HepG2 (cell line): ENCODE measurements at regions not wholly inside any gene's neighbourhood (a gene's known extent, or its start where the extent isn't known, plus 50 kb on each side); places are given as distances from the start of the nearest gene placed in this dataset.
A peak's percentile ranks its signal among the peaks of the same experiment; 100 is the strongest.

Source experiments
- BRD4 ChIP-seq: sonication (generic); formaldehyde crosslinking; IDR thresholded peaks from 2 replicates; pipeline ENCODE4 v1.4.0; 2020; ENCODE audit warnings: missing genetic modification reagents
- FOXA1 ChIP-seq, 2 experiments: fragments of 450-650 bp in 1 of 2; sonication (generic) in 1 of 2; formaldehyde crosslinking in 1 of 2; IDR thresholded peaks; 2 replicates each; pipeline versions ENCODE4 v1.4.0 to v1.6.1; 2016 to 2020; ENCODE audit warnings: missing genetic modification reagents in 1 of 2
- GABPB1 ChIP-seq: IDR thresholded peaks from 2 replicates; pipeline ENCODE4 v1.6.1; 2016; ENCODE audit warnings: mild to moderate bottlenecking, missing genetic modification reagents, moderate library complexity, missing compliant biosample characterization
- MIER2 ChIP-seq: IDR thresholded peaks from 2 replicates; pipeline ENCODE4 v1.6.1; 2016; ENCODE audit warnings: missing biosample characterization, missing genetic modification reagents
- MZF1 ChIP-seq: sonication (generic); formaldehyde crosslinking; IDR thresholded peaks from 2 replicates; pipeline ENCODE4 v1.8.1; 2023; ENCODE audit warnings: mild to moderate bottlenecking, missing genetic modification reagents, borderline replicate concordance
- PRMT3 ChIP-seq: sonication (generic); formaldehyde crosslinking; IDR thresholded peaks from 2 replicates; pipeline ENCODE4 v1.8.1; 2022; ENCODE audit warnings: low read depth, mild to moderate bottlenecking, moderate library complexity, missing genetic modification reagents, borderline replicate concordance
- ZBTB7A ChIP-seq: sonication (generic); formaldehyde crosslinking; IDR thresholded peaks from 2 replicates; pipeline ENCODE4 v1.8.0; 2022; ENCODE audit warnings: mild to moderate bottlenecking, missing genetic modification reagents
- ZNF335 ChIP-seq: sonication (generic); formaldehyde crosslinking; IDR thresholded peaks from 2 replicates; pipeline ENCODE4 v1.4.0; 2020; ENCODE audit warnings: missing genetic modification reagents
- ZNF407 ChIP-seq: sonication (generic); formaldehyde crosslinking; IDR thresholded peaks from one replicate; pipeline ENCODE4 v1.5.1; 2020; ENCODE audit warnings: mild to moderate bottlenecking, missing genetic modification reagents; ENCODE audit errors: not compliant biosample characterization
- ZNF543 ChIP-seq: sonication (generic); formaldehyde crosslinking; IDR thresholded peaks from 2 replicates; pipeline ENCODE4 v1.4.0; 2020; ENCODE audit warnings: mild to moderate bottlenecking, missing genetic modification reagents
- ZNF558 ChIP-seq: sonication (generic); formaldehyde crosslinking; IDR thresholded peaks from 2 replicates; pipeline ENCODE4 v1.9.0; 2022; ENCODE audit warnings: mild to moderate bottlenecking, missing genetic modification reagents, borderline replicate concordance
- TF ChIP-seq, protein P1 (sequence below): sonication (generic); formaldehyde crosslinking; IDR thresholded peaks from 2 replicates; pipeline ENCODE4 v1.4.0; 2020; ENCODE audit warnings: missing genetic modification reagents, mild to moderate bottlenecking, borderline replicate concordance
- TF ChIP-seq, protein P2 (sequence below): IDR thresholded peaks from 2 replicates; pipeline ENCODE4 v1.6.1; 2016; ENCODE audit warnings: mild to moderate bottlenecking

DNA sequence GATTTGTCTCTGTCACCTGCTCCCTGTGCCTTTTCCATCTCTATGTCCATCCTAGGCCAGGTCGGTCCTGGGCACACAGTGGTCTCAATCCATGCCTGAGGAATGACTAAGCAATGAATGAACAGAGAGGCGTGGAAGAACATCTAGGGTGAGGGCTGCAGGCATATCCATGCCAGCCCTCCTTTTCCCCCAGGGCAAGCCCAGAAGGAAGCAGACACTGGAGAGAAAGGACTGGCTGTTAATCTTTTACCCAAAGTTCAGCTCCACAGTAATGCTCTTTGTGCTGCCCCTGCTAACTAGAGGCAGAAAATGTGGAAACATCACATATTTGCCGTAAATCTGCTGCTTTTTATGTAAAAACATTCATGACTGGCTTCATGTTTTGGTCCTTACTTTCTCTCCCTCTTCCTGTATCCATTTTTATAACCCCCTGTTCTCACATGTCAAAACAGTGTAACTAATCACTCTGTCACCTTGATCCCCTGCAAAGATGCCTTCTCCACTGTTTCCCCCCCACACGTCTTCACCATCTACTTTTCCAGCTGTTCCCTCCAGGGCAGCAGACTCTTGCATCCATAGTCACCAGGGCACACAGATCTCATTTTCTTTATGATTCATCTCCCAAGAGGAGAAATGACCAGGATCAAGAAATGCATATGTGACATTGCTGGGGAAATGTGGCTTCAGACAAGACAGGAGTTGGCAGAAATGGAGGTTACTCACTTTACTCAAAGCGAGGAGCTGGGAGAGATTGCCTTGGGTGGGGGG is 166.4 kb upstream of the PROX1 start (continued):
- TF ChIP-seq, protein P1, sequence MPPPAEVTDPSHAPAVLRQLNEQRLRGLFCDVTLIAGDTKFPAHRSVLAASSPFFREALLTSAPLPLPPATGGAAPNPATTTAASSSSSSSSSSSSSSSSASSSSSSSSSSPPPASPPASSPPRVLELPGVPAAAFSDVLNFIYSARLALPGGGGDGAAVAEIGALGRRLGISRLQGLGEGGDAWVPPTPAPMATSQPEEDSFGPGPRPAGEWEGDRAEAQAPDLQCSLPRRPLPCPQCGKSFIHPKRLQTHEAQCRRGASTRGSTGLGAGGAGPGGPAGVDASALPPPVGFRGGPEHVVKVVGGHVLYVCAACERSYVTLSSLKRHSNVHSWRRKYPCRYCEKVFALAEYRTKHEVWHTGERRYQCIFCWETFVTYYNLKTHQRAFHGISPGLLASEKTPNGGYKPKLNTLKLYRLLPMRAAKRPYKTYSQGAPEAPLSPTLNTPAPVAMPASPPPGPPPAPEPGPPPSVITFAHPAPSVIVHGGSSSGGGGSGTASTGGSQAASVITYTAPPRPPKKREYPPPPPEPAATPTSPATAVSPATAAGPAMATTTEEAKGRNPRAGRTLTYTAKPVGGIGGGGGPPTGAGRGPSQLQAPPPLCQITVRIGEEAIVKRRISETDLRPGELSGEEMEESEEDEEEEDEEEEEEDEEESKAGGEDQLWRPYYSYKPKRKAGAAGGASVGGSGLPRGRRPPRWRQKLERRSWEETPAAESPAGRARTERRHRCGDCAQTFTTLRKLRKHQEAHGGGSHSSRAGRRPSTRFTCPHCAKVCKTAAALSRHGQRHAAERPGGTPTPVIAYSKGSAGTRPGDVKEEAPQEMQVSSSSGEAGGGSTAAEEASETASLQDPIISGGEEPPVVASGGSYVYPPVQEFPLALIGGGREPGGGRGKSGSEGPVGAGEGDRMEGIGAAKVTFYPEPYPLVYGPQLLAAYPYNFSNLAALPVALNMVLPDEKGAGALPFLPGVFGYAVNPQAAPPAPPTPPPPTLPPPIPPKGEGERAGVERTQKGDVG (CRISPR knock-in tag) = no peak
- no peak for TF ChIP-seq ZBTB7A (CRISPR knock-in tag)
- no peak for TF ChIP-seq FOXA1 (IDR thresholded peaks at IDR 0.05)
- TF ChIP-seq FOXA1 (CRISPR knock-in tag; IDR thresholded peaks at IDR 0.05) = no peak
- TF ChIP-seq ZNF558 (CRISPR knock-in tag) = no peak
- TF ChIP-seq MIER2 (CRISPR knock-in tag) = 0 out of 2 replicates have a peak, but pooled peaks have one; percentile 16
- no peak for TF ChIP-seq GABPB1
- no peak for TF ChIP-seq ZNF407 (CRISPR knock-in tag)
- TF ChIP-seq, protein P2, sequence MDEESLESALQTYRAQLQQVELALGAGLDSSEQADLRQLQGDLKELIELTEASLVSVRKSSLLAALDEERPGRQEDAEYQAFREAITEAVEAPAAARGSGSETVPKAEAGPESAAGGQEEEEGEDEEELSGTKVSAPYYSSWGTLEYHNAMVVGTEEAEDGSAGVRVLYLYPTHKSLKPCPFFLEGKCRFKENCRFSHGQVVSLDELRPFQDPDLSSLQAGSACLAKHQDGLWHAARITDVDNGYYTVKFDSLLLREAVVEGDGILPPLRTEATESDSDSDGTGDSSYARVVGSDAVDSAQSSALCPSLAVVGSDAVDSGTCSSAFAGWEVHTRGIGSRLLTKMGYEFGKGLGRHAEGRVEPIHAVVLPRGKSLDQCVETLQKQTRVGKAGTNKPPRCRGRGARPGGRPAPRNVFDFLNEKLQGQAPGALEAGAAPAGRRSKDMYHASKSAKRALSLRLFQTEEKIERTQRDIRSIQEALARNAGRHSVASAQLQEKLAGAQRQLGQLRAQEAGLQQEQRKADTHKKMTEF (CRISPR knock-in tag) = no peak
- 0 out of 2 replicates have a peak, but pooled peaks have one; percentile 59 for TF ChIP-seq ZNF335 (CRISPR knock-in tag)
- TF ChIP-seq ZNF543 = no peak
- TF ChIP-seq PRMT3 (CRISPR knock-in tag) = no peak
- no peak for TF ChIP-seq BRD4 (CRISPR knock-in tag)
- no peak for TF ChIP-seq MZF1
